ENCODE measurements at regions not wholly inside any gene's neighbourhood (a gene's known extent, or its start where the extent isn't known, plus 50 kb on each side); places are given as distances from the start of the nearest gene placed in this dataset.

DNA sequence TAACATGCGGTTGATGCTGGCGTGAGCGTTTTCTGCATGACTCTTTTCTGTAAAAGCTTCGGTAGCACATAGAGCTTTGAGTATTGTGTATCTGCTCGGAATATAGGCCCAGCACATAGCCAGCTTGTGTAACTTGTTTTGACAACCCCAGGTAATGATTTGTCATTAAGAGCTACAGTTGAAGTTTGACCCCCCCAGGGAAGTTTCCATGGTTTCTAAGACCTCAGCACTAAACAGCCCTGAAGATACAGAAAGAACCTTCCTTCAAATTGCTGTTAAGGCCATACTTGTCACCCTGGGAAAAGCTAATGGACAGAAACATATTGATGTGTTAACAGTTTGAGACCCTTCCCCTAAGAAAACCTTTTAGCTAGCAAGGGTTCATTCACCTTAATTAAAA, 380.7 kb downstream of the PRDM2 start:
- TF ChIP-seq JUN (CRISPR knock-in tag; IDR thresholded peaks at IDR 0.05) (no peak), RELA (CRISPR knock-in tag; IDR thresholded peaks at IDR 0.05; ENCODE audit: borderline replicate concordance) (no peak), MAX (CRISPR knock-in tag; IDR thresholded peaks at IDR 0.05) (no peak), MLX (CRISPR knock-in tag; IDR thresholded peaks at IDR 0.05) (no peak), OVOL2 (CRISPR knock-in tag; IDR thresholded peaks at IDR 0.05; ENCODE audit: borderline replicate concordance) (no peak)
- TF ChIP-seq, protein P1, sequence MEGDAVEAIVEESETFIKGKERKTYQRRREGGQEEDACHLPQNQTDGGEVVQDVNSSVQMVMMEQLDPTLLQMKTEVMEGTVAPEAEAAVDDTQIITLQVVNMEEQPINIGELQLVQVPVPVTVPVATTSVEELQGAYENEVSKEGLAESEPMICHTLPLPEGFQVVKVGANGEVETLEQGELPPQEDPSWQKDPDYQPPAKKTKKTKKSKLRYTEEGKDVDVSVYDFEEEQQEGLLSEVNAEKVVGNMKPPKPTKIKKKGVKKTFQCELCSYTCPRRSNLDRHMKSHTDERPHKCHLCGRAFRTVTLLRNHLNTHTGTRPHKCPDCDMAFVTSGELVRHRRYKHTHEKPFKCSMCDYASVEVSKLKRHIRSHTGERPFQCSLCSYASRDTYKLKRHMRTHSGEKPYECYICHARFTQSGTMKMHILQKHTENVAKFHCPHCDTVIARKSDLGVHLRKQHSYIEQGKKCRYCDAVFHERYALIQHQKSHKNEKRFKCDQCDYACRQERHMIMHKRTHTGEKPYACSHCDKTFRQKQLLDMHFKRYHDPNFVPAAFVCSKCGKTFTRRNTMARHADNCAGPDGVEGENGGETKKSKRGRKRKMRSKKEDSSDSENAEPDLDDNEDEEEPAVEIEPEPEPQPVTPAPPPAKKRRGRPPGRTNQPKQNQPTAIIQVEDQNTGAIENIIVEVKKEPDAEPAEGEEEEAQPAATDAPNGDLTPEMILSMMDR (IDR thresholded peaks at IDR 0.05), result no peak
- TF ChIP-seq, protein P2, sequence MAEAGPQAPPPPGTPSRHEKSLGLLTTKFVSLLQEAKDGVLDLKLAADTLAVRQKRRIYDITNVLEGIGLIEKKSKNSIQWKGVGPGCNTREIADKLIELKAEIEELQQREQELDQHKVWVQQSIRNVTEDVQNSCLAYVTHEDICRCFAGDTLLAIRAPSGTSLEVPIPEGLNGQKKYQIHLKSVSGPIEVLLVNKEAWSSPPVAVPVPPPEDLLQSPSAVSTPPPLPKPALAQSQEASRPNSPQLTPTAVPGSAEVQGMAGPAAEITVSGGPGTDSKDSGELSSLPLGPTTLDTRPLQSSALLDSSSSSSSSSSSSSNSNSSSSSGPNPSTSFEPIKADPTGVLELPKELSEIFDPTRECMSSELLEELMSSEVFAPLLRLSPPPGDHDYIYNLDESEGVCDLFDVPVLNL (CRISPR knock-in tag; IDR thresholded peaks at IDR 0.05; ENCODE audit: borderline replicate concordance, low read depth), result no peak
- TF ChIP-seq, protein P3, sequence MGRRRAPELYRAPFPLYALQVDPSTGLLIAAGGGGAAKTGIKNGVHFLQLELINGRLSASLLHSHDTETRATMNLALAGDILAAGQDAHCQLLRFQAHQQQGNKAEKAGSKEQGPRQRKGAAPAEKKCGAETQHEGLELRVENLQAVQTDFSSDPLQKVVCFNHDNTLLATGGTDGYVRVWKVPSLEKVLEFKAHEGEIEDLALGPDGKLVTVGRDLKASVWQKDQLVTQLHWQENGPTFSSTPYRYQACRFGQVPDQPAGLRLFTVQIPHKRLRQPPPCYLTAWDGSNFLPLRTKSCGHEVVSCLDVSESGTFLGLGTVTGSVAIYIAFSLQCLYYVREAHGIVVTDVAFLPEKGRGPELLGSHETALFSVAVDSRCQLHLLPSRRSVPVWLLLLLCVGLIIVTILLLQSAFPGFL (CRISPR knock-in tag; IDR thresholded peaks at IDR 0.05; ENCODE audit: borderline replicate concordance), result no peak
